GM12891 (cell line): ENCODE measurements at regions not wholly inside any gene's neighbourhood (a gene's known extent, or its start where the extent isn't known, plus 50 kb on each side); places are given as distances from the start of the nearest gene placed in this dataset.
"Not testable (repeated sequence)": the region's sequence is repeated elsewhere in the genome, so short reads cannot be mapped to it uniquely, and the experiment has no call there.

ENCODE experiments used
- POLR2A ChIP-seq: IDR thresholded peaks from 2 replicates; pipeline ENCODE4 v1.6.1; 2011; ENCODE audit warnings: low read depth, low read length, control low read depth
- POLR2AphosphoS5 ChIP-seq: IDR thresholded peaks from 2 replicates; pipeline ENCODE4 v1.6.1; 2011; ENCODE audit warnings: low read depth, low read length, control low read depth

GRCh38 chr1:147404344-147404743, 137.0 kb upstream of the BCL9 start:
- not testable (repeated sequence) for TF ChIP-seq POLR2A, POLR2AphosphoS5
